NB4 (cell line): ENCODE measurements at regions not wholly inside any gene's neighbourhood (a gene's known extent, or its start where the extent isn't known, plus 50 kb on each side); places are given as distances from the start of the nearest gene placed in this dataset.
"Not testable (repeated sequence)": the region's sequence is repeated elsewhere in the genome, so short reads cannot be mapped to it uniquely, and the experiment has no call there.

ENCODE experiments used
- POLR2A ChIP-seq: IDR thresholded peaks from 2 replicates; pipeline ENCODE4 v1.6.1; 2011; ENCODE audit warnings: mild to moderate bottlenecking; ENCODE audit not compliant: insufficient read length; ENCODE audit errors: extremely low read depth
- TF ChIP-seq, protein P1 (sequence below): IDR thresholded peaks from one replicate; pipeline ENCODE4 v1.5.1; 2012; ENCODE audit warnings: low read depth, low read length

DNA sequence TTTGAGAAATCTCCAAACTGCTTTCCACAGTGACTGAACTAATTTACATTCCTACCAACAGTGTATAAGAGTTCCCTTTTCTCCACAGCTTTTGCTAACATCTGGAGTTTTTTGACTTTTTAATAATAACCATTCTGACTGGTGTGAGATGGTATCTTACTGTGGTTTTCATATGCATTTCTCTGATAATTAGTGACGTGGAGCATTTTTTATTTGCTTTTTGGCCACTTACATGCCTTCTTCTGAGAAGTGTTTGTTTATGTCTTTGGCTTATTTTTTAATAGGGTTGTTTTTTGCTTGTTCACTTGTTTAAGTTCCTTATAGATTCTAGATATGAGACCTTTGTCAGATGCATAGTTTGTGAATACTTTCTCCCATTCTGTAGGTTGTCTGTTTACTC, 108.5 kb upstream of the LIPC start:
- TF ChIP-seq, protein P1, sequence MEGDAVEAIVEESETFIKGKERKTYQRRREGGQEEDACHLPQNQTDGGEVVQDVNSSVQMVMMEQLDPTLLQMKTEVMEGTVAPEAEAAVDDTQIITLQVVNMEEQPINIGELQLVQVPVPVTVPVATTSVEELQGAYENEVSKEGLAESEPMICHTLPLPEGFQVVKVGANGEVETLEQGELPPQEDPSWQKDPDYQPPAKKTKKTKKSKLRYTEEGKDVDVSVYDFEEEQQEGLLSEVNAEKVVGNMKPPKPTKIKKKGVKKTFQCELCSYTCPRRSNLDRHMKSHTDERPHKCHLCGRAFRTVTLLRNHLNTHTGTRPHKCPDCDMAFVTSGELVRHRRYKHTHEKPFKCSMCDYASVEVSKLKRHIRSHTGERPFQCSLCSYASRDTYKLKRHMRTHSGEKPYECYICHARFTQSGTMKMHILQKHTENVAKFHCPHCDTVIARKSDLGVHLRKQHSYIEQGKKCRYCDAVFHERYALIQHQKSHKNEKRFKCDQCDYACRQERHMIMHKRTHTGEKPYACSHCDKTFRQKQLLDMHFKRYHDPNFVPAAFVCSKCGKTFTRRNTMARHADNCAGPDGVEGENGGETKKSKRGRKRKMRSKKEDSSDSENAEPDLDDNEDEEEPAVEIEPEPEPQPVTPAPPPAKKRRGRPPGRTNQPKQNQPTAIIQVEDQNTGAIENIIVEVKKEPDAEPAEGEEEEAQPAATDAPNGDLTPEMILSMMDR: not testable (repeated sequence)
- TF ChIP-seq POLR2A: not testable (repeated sequence)
